Breast epithelium (tissue), 4 donors: ENCODE measurements at regions not wholly inside any gene's neighbourhood (a gene's known extent, or its start where the extent isn't known, plus 50 kb on each side); places are given as distances from the start of the nearest gene placed in this dataset.

Experiments used
- DNase-seq, 2 donors: peaks; one replicate each; pipeline ENCODE4 v3.0.0-alpha.2; 2019; ENCODE audit warnings: low spot score in 2 of 2
- H3K27ac ChIP-seq, 2 donors: fragments of 200-600 bp; sonication (generic) in 1 of 2; one replicate each; pipeline ENCODE4 v1.5.1; 2016 to 2019; ENCODE audit warnings: mild to moderate bottlenecking in 1 of 2
- H3K27me3 ChIP-seq, 2 donors: fragments of 200-600 bp; sonication (generic) in 1 of 2; one replicate each; pipeline versions ENCODE4 v1.5.1 to v1.6.0; 2017 to 2019; ENCODE audit warnings: control low read depth in 1 of 2, mild to moderate bottlenecking in 1 of 2
- H3K36me3 ChIP-seq: fragments of 200-600 bp; one replicate; pipeline ENCODE4 v1.5.1; 2019
- H3K4me1 ChIP-seq, 2 donors: fragments of 200-600 bp; sonication (generic); one replicate each; pipeline ENCODE4 v1.5.1; 2016 to 2019; ENCODE audit warnings: control low read depth in 1 of 2
- H3K4me3 ChIP-seq, 3 donors: fragments of 200-600 bp; sonication (generic); 1 replicate in 2 of 3; 2 replicates in 1 of 3; pipeline ENCODE4 v1.5.1; 2016 to 2019; ENCODE audit warnings: mild to moderate bottlenecking in 3 of 3, moderate library complexity in 2 of 3
- H3K9me3 ChIP-seq, 2 donors: fragments of 200-600 bp; sonication (generic) in 1 of 2; one replicate each; pipeline ENCODE4 v1.5.1; 2016 to 2019; ENCODE audit warnings: control low read depth in 1 of 2
- POLR2A ChIP-seq: fragments of 450-650 bp; IDR thresholded peaks from one replicate; pipeline ENCODE4 v1.6.1; 2016; ENCODE audit warnings: antibody characterized with exemption, mild to moderate bottlenecking, moderate library complexity
- POLR2AphosphoS5 ChIP-seq, 3 donors: sonication (generic); formaldehyde crosslinking; IDR thresholded peaks; one replicate each; pipeline ENCODE4 v1.6.1; 2017; ENCODE audit warnings: antibody characterized with exemption in 3 of 3
- intact Hi-C: fragments of 100-400 bp; cut with DNase I; formaldehyde crosslinking; loops from one replicate; pipeline ENCODE4 v1.15.1; 2023; ENCODE audit warnings: low total_unique reads
- TF ChIP-seq, protein P1 (sequence below), 3 donors: fragments of 450-650 bp; IDR thresholded peaks; one replicate each; pipeline ENCODE4 v1.5.1; 2016 to 2017; ENCODE audit warnings: antibody characterized with exemption in 3 of 3, mild to moderate bottlenecking in 3 of 3, moderate library complexity in 3 of 3

DNA sequence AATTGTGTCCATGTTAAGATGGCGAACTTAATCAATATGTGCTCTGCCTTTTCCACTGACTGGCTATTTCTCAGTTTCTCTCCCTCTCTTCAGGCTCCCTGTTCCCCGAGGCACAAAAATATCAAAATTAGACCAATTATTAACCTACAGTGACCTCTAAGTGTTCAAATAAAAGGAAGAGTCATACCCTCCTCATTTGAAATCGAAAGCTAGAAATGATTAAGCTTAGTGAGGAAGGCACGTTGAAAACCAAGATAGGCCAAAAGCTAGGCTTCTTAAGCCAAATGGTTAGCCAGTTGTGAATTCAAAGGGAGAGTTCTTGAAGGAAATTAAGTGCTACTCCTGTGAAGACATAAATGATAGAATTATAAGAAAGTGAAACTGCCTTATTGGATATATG lies 81.1 kb upstream of the MBL2 start:
- intact Hi-C loops, result no loop called here
- DNase-seq, result no peak
- TF ChIP-seq POLR2A (no peak), POLR2AphosphoS5 (IDR thresholded peaks at IDR 0.05) (no peak)
- TF ChIP-seq, protein P1, sequence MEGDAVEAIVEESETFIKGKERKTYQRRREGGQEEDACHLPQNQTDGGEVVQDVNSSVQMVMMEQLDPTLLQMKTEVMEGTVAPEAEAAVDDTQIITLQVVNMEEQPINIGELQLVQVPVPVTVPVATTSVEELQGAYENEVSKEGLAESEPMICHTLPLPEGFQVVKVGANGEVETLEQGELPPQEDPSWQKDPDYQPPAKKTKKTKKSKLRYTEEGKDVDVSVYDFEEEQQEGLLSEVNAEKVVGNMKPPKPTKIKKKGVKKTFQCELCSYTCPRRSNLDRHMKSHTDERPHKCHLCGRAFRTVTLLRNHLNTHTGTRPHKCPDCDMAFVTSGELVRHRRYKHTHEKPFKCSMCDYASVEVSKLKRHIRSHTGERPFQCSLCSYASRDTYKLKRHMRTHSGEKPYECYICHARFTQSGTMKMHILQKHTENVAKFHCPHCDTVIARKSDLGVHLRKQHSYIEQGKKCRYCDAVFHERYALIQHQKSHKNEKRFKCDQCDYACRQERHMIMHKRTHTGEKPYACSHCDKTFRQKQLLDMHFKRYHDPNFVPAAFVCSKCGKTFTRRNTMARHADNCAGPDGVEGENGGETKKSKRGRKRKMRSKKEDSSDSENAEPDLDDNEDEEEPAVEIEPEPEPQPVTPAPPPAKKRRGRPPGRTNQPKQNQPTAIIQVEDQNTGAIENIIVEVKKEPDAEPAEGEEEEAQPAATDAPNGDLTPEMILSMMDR (IDR thresholded peaks at IDR 0.05), result no peak

DNA sequence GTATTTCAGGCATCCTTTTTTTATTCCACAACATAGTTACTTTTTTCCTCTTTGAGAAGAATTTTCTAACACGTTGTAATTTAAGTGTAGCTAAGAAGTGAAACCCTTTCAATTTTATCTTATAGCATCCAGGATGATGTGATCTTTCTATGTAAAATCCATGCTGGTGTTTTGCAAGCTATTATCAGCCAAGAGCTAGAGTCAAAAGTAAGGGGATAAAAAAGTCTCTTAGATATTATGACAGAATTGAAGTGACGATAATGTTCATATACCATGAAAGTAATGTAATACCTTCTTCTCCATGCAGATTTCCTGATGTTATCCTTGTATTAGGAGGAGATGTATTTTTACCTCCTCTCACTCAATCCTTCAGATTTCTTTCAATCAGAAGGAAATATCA lies 64.2 kb upstream of the MBL2 start:
- Histone ChIP-seq H3K27ac (no peak overlapping the region), H3K27me3 (no peaks in the 10 kb centered on the region), H3K4me3 (no peak overlapping the region), H3K9me3 (peaks cover 0 to 19% of the 10 kb centered on the region in 2 donors), H3K36me3 (no peaks in the 10 kb centered on the region), H3K4me1 (no peaks in the 10 kb centered on the region)
- intact Hi-C loops, result no loop called here
- DNase-seq, result no peak
- TF ChIP-seq POLR2A, result no peak
- TF ChIP-seq, protein P1 (IDR thresholded peaks at IDR 0.05), result no peak
- TF ChIP-seq POLR2AphosphoS5 (IDR thresholded peaks at IDR 0.05), result no peak

More for the DNA sequence above, 81.1 kb upstream of the MBL2 start:
- Histone ChIP-seq H3K4me1 (no peaks in the 10 kb centered on the region), H3K36me3 (no peaks in the 10 kb centered on the region), H3K27ac (no peak overlapping the region), H3K4me3 (no peak overlapping the region), H3K27me3 (no peaks in the 10 kb centered on the region), H3K9me3 (no peaks in the 10 kb centered on the region)
